ENCODE measurements at regions not wholly inside any gene's neighbourhood (a gene's known extent, or its start where the extent isn't known, plus 50 kb on each side); places are given as distances from the start of the nearest gene placed in this dataset.

DNA sequence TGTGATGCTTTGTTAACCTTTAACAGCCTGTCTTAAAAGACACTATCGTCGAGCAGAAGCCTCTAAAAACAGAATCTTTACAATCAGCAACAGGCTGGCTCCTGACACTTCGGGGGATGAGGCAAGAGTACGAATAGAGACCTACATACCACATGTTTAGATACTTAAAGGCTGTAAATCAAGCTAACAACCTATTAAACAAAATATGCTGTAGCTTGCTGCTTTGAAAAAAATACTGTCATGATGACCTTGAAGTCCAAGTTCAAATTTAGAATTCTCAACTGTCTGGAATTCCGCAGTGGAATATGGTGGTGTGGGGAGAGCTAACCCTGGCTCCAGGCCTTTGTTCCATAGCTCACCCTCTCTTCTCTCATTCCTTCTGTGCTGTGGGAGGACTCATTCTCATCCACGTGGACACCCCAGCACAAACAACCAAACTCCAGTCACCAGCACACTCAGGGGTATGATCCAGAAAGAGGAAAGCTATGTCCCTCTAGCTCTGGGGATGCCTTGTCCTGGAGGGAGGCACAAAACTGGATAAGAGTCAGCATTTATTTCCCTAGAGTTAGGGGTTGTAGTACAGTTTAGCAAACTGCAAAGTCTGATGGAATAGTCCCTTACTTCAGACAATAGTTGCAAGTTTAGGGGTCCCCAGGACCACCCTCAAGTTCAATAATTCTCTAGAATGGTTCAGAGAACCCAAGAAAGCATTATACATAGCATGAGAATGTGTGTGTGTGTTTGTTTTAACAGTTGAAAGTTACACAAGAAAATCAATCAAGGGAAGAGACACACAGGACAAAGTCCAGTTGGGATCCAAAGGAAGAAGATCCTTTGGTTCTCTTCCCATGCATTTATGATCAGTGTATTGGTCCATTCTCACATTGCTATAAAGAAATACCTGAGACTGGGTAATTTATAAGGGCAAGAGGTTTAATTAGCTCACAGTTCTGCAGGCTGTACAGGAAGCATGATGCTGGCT lies 196.1 kb upstream of the SVIL start:
- TF ChIP-seq EZH2 (IDR thresholded peaks at IDR 0.05; ENCODE audit: insufficient read depth, poor library complexity, severe bottlenecking) (no peak), EZH2phosphoT487 (IDR thresholded peaks at IDR 0.05; ENCODE audit: insufficient read depth, low read depth) (no peak)

Data from GM23248 (cell line).